ENCODE measurements at regions not wholly inside any gene's neighbourhood (a gene's known extent, or its start where the extent isn't known, plus 50 kb on each side); places are given as distances from the start of the nearest gene placed in this dataset.

DNA sequence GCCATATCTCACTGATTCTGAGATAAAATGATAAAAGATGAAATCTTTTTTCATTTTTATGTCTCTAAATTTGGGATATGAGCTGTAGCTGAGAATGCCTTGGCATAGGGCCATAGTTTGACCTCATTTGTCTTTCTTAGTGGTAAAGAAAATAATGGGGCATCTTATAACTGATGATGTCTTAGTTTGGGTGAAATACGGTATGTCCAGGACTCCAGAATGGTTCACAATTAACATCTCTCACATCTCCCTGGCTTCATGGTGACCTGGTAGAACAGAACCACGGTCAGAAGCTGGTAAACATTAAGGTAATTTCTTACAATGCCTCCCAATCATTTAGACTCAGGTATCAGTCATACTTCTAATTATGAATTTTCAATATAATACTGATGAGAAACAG lies 250.8 kb downstream of the MAT2B start:
- whole genome bisulfite sequencing, 2 experiments (ENCODE audit: insufficient coverage in 1 of 2, insufficient read length in 1 of 2): 85% methylated on average over 2 of the region's 2 CpGs; no CpG with 5 or more reads in 1 of the 2 experiments
- Mint-ChIP-seq H3K4me1 (no peaks in the 10 kb centered on the region), H3K9me3 (no peaks in the 10 kb centered on the region)

DNA sequence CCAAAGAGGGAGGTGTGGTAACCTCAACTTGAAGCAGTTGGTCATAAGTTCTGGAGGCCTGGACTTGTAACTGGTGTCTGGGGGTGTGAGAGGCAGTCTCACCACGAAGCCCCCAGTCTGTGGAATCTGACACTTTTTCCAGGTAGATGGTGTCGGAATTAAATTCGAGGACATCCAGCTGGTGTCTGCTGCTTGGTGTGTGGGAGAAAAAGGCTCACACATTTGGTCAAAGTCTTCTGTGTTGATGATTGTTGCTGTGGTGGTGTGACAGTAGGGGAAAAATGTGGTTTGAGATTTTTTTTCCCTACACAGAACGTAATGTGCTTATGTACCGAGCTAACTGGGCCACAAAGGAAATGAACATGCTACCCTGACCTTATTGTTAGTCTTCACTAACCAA lies 251.9 kb downstream of the MAT2B start:
- Histone ChIP-seq H3K4me1 (ENCODE audit: control insufficient read depth, insufficient read depth, low read length) (no peaks in the 10 kb centered on the region), H3K27ac (ENCODE audit: low read depth, low read length) (no peak overlapping the region), H3K27me3 (ENCODE audit: control insufficient read depth, insufficient read depth, low read length, poor library complexity, severe bottlenecking) (no peaks in the 10 kb centered on the region), H3K4me3 (ENCODE audit: low read length) (no peak overlapping the region), H3K9me3 (ENCODE audit: control insufficient read depth, low read length) (no peaks in the 10 kb centered on the region), H3K9ac (ENCODE audit: extremely low read depth, low read length, poor library complexity, severe bottlenecking) (no peak overlapping the region), H3K36me3 (ENCODE audit: control insufficient read depth, insufficient read depth, low read length) (no peaks in the 10 kb centered on the region)
- TF ChIP-seq, protein P1, sequence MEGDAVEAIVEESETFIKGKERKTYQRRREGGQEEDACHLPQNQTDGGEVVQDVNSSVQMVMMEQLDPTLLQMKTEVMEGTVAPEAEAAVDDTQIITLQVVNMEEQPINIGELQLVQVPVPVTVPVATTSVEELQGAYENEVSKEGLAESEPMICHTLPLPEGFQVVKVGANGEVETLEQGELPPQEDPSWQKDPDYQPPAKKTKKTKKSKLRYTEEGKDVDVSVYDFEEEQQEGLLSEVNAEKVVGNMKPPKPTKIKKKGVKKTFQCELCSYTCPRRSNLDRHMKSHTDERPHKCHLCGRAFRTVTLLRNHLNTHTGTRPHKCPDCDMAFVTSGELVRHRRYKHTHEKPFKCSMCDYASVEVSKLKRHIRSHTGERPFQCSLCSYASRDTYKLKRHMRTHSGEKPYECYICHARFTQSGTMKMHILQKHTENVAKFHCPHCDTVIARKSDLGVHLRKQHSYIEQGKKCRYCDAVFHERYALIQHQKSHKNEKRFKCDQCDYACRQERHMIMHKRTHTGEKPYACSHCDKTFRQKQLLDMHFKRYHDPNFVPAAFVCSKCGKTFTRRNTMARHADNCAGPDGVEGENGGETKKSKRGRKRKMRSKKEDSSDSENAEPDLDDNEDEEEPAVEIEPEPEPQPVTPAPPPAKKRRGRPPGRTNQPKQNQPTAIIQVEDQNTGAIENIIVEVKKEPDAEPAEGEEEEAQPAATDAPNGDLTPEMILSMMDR (conservative IDR thresholded peaks at IDR 0.05): no peak
- H3K27ac Mint-ChIP-seq: no peak overlapping the region
- H3K4me1 Mint-ChIP-seq: no peaks in the 10 kb centered on the region
- 90% methylated on average over 5 of the region's 5 CpGs; no CpG with 5 or more reads in 1 of the 2 experiments for WGBS, 2 experiments (ENCODE audit: insufficient coverage in 1 of 2, insufficient read length in 1 of 2)
- no peak overlapping the region for H3K4me3 Mint-ChIP-seq
- no peaks in the 10 kb centered on the region for H3K9me3 Mint-ChIP-seq
- no peaks in the 10 kb centered on the region for H3K27me3 Mint-ChIP-seq (ENCODE audit: insufficient read depth)
- no peaks in the 10 kb centered on the region for H3K36me3 Mint-ChIP-seq (ENCODE audit: low read depth)
- no peak for DNase-seq

More for the DNA sequence above, 250.8 kb downstream of the MAT2B start:
- H3K9ac ChIP-seq (ENCODE audit: extremely low read depth, low read length, poor library complexity, severe bottlenecking): no peak overlapping the region
- H3K4me3 ChIP-seq (ENCODE audit: low read length): no peak overlapping the region
- H3K9me3 ChIP-seq (ENCODE audit: control insufficient read depth, low read length): no peaks in the 10 kb centered on the region
- DNase-seq: no peak
- Mint-ChIP-seq H3K27ac (no peak overlapping the region), H3K27me3 (ENCODE audit: insufficient read depth) (no peaks in the 10 kb centered on the region), H3K4me3 (no peak overlapping the region), H3K36me3 (ENCODE audit: low read depth) (no peaks in the 10 kb centered on the region)
- H3K27me3 ChIP-seq (ENCODE audit: control insufficient read depth, insufficient read depth, low read length, poor library complexity, severe bottlenecking): no peaks in the 10 kb centered on the region
- H3K4me1 ChIP-seq (ENCODE audit: control insufficient read depth, insufficient read depth, low read length): no peaks in the 10 kb centered on the region
- no peaks in the 10 kb centered on the region for H3K36me3 ChIP-seq (ENCODE audit: control insufficient read depth, insufficient read depth, low read length)
- no peak overlapping the region for H3K27ac ChIP-seq (ENCODE audit: low read depth, low read length)
- TF ChIP-seq, protein P1 (conservative IDR thresholded peaks at IDR 0.05): no peak

DNA sequence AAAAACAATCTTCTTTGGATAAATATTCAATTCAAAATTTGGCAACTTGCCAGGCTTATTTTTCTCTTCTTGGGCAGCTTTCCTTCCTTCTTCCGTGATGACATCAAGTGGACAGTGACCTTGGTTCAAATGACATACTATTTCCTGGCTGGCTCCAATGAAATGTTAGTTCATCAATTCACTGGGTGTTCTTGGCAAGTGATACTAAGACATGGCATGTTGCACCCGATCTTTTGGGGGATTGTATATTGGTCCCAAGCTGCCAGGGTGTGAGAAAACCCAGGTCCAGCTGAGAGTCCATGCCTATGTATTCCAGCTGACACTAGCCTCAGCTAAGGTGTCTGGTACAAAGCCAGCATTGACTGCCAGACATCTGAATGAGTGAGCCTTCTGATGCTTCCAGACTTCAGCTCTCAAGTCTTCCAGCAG lies 252.9 kb downstream of the MAT2B start:
- no peaks in the 10 kb centered on the region for H3K36me3 ChIP-seq (ENCODE audit: control insufficient read depth, insufficient read depth, low read length)
- Mint-ChIP-seq H3K9me3 (no peaks in the 10 kb centered on the region), H3K4me1 (no peaks in the 10 kb centered on the region), H3K27ac (no peak overlapping the region), H3K36me3 (ENCODE audit: low read depth) (no peaks in the 10 kb centered on the region), H3K4me3 (no peak overlapping the region), H3K27me3 (ENCODE audit: insufficient read depth) (no peaks in the 10 kb centered on the region)
- WGBS, 2 experiments (ENCODE audit: insufficient coverage in 1 of 2, insufficient read length in 1 of 2): 88 to 93% methylated on average over 2 of the region's 2 CpGs
- TF ChIP-seq, protein P1 (conservative IDR thresholded peaks at IDR 0.05): no peak
- H3K9ac ChIP-seq (ENCODE audit: extremely low read depth, low read length, poor library complexity, severe bottlenecking): no peak overlapping the region
- no peaks in the 10 kb centered on the region for H3K4me1 ChIP-seq (ENCODE audit: control insufficient read depth, insufficient read depth, low read length)
- H3K27me3 ChIP-seq (ENCODE audit: control insufficient read depth, insufficient read depth, low read length, poor library complexity, severe bottlenecking): no peaks in the 10 kb centered on the region
- no peaks in the 10 kb centered on the region for H3K9me3 ChIP-seq (ENCODE audit: control insufficient read depth, low read length)
- H3K27ac ChIP-seq (ENCODE audit: low read depth, low read length): no peak overlapping the region
- H3K4me3 ChIP-seq (ENCODE audit: low read length): no peak overlapping the region
- no peak for DNase-seq

Measured in endodermal cell (in vitro differentiated cells).